Heart right ventricle (tissue), 16 donors: ENCODE measurements at regions not wholly inside any gene's neighbourhood (a gene's known extent, or its start where the extent isn't known, plus 50 kb on each side); places are given as distances from the start of the nearest gene placed in this dataset.

Experiments used
- ATAC-seq, 8 donors: fragments of 200-7000 bp; cut with Tn5 transposase; one replicate each; pipeline ENCODE4 v1.9.1; 2020; ENCODE audit warnings: mild to moderate bottlenecking in 8 of 8, moderate library complexity in 8 of 8, moderate number of reproducible peaks in 1 of 8
- DNase-seq, 2 donors: peaks; one replicate each; pipeline ENCODE4 v3.0.0-alpha.2; 2020
- H3K27ac ChIP-seq, 10 donors: fragments of 200-600 bp; sonication (generic) in 2 of 10; one replicate each; pipeline versions ENCODE4 v1.5.0 to v1.8.0; 2020 to 2022; ENCODE audit warnings: mild to moderate bottlenecking in 3 of 10
- H3K27me3 ChIP-seq, 7 donors: fragments of 200-600 bp; one replicate each; pipeline ENCODE4 v1.8.0; 2021 to 2022; ENCODE audit warnings: mild to moderate bottlenecking in 2 of 7
- H3K36me3 ChIP-seq, 9 donors: fragments of 200-600 bp; sonication (generic) in 1 of 9; one replicate each; pipeline versions ENCODE4 v1.5.0 to v1.8.0; 2020 to 2022; ENCODE audit warnings: mild to moderate bottlenecking in 2 of 9
- H3K4me1 ChIP-seq, 9 donors: fragments of 200-600 bp; sonication (generic) in 1 of 9; one replicate each; pipeline versions ENCODE4 v1.5.0 to v1.8.0; 2020 to 2022; ENCODE audit warnings: mild to moderate bottlenecking in 4 of 9
- H3K4me3 ChIP-seq, 10 donors: fragments of 200-600 bp; sonication (generic) in 2 of 10; one replicate each; pipeline versions ENCODE4 v1.5.0 to v1.8.0; 2020 to 2022; ENCODE audit warnings: mild to moderate bottlenecking in 7 of 10, moderate library complexity in 2 of 10
- H3K9me3 ChIP-seq, 11 donors: fragments of 200-600 bp in 10 of 11; sonication (generic) in 2 of 11; one replicate each; pipeline versions ENCODE4 v1.5.0 to v1.8.0; 2013 to 2022; ENCODE audit warnings: mild to moderate bottlenecking in 2 of 11, control low read depth in 1 of 11, moderate library complexity in 1 of 11
- CTCF ChIP-seq, 9 donors: fragments of 200-600 bp; sonication (generic) in 2 of 9; IDR thresholded peaks; one replicate each; pipeline versions ENCODE4 v1.5.0 to v1.8.0; 2021 to 2022; ENCODE audit warnings: antibody characterized with exemption in 9 of 9, mild to moderate bottlenecking in 5 of 9, moderate library complexity in 1 of 9
- WGBS, 2 donors: extraction: QIAGEN DNeasy Blood & Tissue Kit; methylation state at CpG; one replicate each; pipeline ENCODE4 v1.1.7; 2013; ENCODE audit warnings: inconsistent platforms in 1 of 2; 5-methylcytosine and 5-hydroxymethylcytosine counted together
- intact Hi-C, 10 donors: fragments of 100-400 bp; cut with DNase I; formaldehyde crosslinking; loops; one replicate each; pipeline versions ENCODE4 v1.11.1 to v1.14.2; 2022
- donor health status: Arrhythmogenic right ventricular cardiomyopathy.
- donor health status: ischemic (EF 13 %, LVEDD 7.1; RV severe dilation, severe dysfunction).
- donor health status: healthy with polysubstance abuse.
- donor health status: DM: no; HTN: yes; CAD: no.
- donor health status: DM: no; HTN: no; CAD: no.
- donor health status: ischemic (EF 25% LVEDD 6.9; RV normal size, moderate dysfunction).
- donor health status: ischemic (EF 25% LVEDD 5.7; RV mildly dilated, moderate dysfunction).
- donor health status: healthy.
- donor health status: DM: yes; HTN: yes; CAD: no.
- donor health status: Ischemic cardiomyopathy.
- donor health status: ischemic (EF 35%, LVEDD 5.7; RV mildly dilated, moderate dysfunction).
- donor health status: nonischemic (EF 11% LVEDD 7.7; RV severe dilation, severe dysfunction).
- donor health status: DM: yes; HTN: yes; CAD: no.
- donor health status: PGD.
- donor health status: ischemic (EF 29% LVEDD 5.4; RV normal size, mild dysfunction).
- donor health status: nonischemic (EF 23%, LVEDD 6.1; RV moderate dilation, normal function).

GRCh38 chr9:85136987-85137386 lies 467.5 kb downstream of the NTRK2 start:
- WGBS, 2 donors: 91 to 93% methylated on average over 7 of the region's 7 CpGs
- DNase-seq (no peak), ATAC-seq (no peak)
- Histone ChIP-seq H3K9me3 (no peaks in the 10 kb centered on the region), H3K36me3 (no peaks in the 10 kb centered on the region), H3K27ac (no peak overlapping the region), H3K27me3 (no peaks in the 10 kb centered on the region), H3K4me3 (no peak overlapping the region), H3K4me1 (no peaks in the 10 kb centered on the region)
- TF ChIP-seq CTCF (IDR thresholded peaks at IDR 0.05): no peak
- intact Hi-C loops: no loop called here

GRCh38 chr9:85136507-85136906 lies 467.0 kb downstream of the NTRK2 start:
- no peaks in the 10 kb centered on the region for H3K27me3 ChIP-seq
- intact Hi-C loops: no loop called here
- no peaks in the 10 kb centered on the region for H3K9me3 ChIP-seq
- H3K36me3 ChIP-seq: no peaks in the 10 kb centered on the region
- no peaks in the 10 kb centered on the region for H3K4me1 ChIP-seq
- DNase-seq (no peak), ATAC-seq (no peak)
- no peak overlapping the region for H3K27ac ChIP-seq
- no peak for TF ChIP-seq CTCF (IDR thresholded peaks at IDR 0.05)
- no peak overlapping the region for H3K4me3 ChIP-seq

- TF ChIP-seq CTCF (IDR thresholded peaks at IDR 0.05): no peak
- H3K27me3 ChIP-seq: peaks cover 0 to 5% (median 0%) of the 10 kb centered on the region in 7 donors
- H3K4me3 ChIP-seq: no peak overlapping the region
- no peaks in the 10 kb centered on the region for H3K36me3 ChIP-seq
- no peaks in the 10 kb centered on the region for H3K9me3 ChIP-seq
- H3K4me1 ChIP-seq: no peaks in the 10 kb centered on the region
- DNase-seq: no peak
- WGBS, 2 donors: 93 to 96% methylated on average over 3 of the region's 3 CpGs
- no peak overlapping the region for H3K27ac ChIP-seq
- intact Hi-C loops: no loop called here
- no peak for ATAC-seq
Measured at GRCh38 chr9:85130764-85131163, 461.2 kb downstream of the NTRK2 start.

- DNase-seq (no peak), ATAC-seq (no peak)
- Histone ChIP-seq H3K4me3 (no peak overlapping the region), H3K9me3 (no peaks in the 10 kb centered on the region), H3K4me1 (no peaks in the 10 kb centered on the region), H3K36me3 (no peaks in the 10 kb centered on the region), H3K27ac (no peak overlapping the region), H3K27me3 (peaks cover 0 to 5% (median 0%) of the 10 kb centered on the region in 7 donors)
- intact Hi-C loops: no loop called here
- 68 to 80% methylated on average over 2 of the region's 2 CpGs for WGBS, 2 donors
- TF ChIP-seq CTCF (IDR thresholded peaks at IDR 0.05): no peak
Measured at GRCh38 chr9:85130260-85130659, 460.7 kb downstream of the NTRK2 start.

- Histone ChIP-seq H3K4me3 (no peak overlapping the region), H3K9me3 (no peaks in the 10 kb centered on the region), H3K4me1 (no peaks in the 10 kb centered on the region), H3K36me3 (no peaks in the 10 kb centered on the region), H3K27me3 (peaks cover 0 to 5% (median 0%) of the 10 kb centered on the region in 7 donors), H3K27ac (no peak overlapping the region)
- intact Hi-C loops: no loop called here
- TF ChIP-seq CTCF (IDR thresholded peaks at IDR 0.05): no peak
- ATAC-seq: no peak
- 47 to 88% methylated on average over 2 of the region's 2 CpGs for WGBS, 2 donors
- no peak for DNase-seq
Measured at GRCh38 chr9:85129514-85129913, 460.0 kb downstream of the NTRK2 start.
